ENCODE measurements at regions not wholly inside any gene's neighbourhood (a gene's known extent, or its start where the extent isn't known, plus 50 kb on each side); places are given as distances from the start of the nearest gene placed in this dataset.

GRCh38 chr5:20113931-20114330 lies 125.9 kb upstream of the CDH18 start:
- DNase-seq (ENCODE audit: low read depth), result no peak

- DNase-seq (ENCODE audit: low read depth), result no peak
Observed at GRCh38 chr5:20113031-20113715, 125.2 kb upstream of the CDH18 start.

DNA sequence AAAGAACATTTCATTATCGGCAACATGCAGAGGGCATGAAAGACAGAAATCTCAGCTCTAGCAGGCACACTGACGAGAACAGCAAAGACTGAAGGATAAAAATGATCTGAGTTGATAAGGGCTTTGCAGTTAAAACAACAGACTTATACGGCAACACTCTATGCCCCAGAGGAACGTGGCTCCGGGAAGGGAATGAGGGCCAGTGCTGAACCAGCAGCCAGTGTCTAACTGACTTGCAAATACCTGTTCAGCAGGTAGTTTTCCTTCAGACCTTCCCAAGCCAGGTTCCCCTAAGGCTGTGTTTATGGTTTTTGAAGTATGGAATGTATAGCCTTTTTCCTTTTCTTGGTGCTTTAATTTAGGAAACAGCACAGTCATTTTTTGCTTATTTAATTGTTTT lies 121.3 kb upstream of the CDH18 start:
- no peak for DNase-seq (ENCODE audit: low read depth)

GRCh38 chr5:20105915-20106314 lies 117.9 kb upstream of the CDH18 start:
- no peak for DNase-seq (ENCODE audit: low read depth)

GRCh38 chr5:20102293-20102692 lies 114.3 kb upstream of the CDH18 start:
- no peak for DNase-seq (ENCODE audit: low read depth)

DNA sequence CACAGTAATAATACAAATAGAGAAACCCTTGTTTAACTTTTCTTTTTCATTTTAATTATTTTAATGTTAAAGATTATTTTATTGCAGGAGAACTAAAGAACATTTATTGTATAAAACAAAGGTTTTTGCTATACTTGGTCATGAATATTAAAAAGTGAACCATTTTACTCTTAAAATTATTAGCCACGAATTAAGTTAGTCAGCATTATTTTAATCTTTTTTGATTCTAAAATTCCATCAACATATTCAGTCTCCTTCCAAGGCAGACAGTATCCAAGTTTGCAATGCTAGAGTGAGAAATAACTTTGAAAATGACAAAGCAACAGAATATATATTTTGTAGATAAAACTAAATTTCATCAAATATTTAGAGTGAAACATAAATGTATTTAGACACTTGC lies 110.7 kb upstream of the CDH18 start:
- no peak for DNase-seq (ENCODE audit: low read depth)

DNA sequence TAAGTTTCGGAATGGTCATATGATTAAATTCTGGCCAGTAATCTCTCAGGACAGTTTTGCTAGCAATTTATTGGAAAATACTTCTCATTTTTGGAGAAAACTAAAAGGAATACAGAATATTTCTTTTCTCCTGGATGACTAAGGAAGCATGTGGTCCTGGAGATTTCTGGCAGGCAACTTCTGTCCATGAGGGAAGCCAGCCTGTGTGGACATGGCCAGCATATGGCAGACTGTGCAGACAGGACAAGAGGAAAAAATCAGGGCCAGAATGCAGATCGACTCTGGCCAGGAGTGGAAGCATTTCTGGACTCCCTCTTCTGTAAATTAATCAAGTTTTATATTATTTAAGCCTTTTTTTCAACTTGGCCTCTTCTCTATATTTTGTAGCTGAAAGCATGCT lies 100.4 kb upstream of the CDH18 start:
- no peak for DNase-seq (ENCODE audit: low read depth)

- DNase-seq (ENCODE audit: low read depth), result no peak
Observed at GRCh38 chr5:20087299-20087698, 99.3 kb upstream of the CDH18 start.

GRCh38 chr5:20077186-20077585 lies 89.2 kb upstream of the CDH18 start:
- DNase-seq (ENCODE audit: low read depth), result no peak

- no peak for DNase-seq (ENCODE audit: low read depth)
Observed at GRCh38 chr5:20056933-20057332, 68.9 kb upstream of the CDH18 start.

DNA sequence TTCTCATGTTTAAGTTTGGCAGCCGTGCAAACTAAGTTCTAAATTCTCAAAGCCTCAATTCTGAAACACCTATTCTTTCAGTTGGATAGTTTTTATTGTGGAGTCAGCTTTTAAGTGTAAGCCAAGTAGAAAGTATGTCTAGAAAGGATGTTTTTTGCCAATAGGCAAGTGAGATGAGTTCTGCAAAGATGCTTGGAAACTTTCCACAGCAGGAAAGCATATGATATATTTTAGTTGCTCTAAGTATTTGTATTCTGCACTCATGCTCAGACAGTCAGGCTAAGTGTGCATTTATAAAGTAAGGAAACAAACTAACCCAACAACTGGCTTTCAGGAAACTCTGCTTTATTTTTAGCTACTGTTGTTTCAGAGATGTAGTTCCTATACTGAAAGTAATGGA lies 67.3 kb upstream of the CDH18 start:
- no peak for DNase-seq (ENCODE audit: low read depth)

DNA sequence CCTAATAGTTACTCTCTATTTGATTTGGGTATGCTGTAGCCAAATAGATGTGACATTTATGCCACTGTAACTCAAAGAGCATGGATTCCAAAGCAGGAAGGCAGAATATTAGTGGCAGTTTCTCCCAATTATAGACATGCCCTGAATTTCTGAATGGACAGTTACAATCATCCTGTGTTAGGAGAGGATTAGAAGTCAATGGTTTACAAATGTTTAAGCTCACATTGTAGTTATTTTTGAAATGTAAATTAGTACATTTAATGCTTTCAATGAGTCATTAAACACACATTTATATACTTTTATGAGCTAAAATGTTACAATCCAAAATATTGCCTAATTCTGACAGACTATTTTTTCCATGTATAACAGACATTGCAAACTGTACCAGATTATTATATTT lies 62.3 kb upstream of the CDH18 start:
- no peak for DNase-seq (ENCODE audit: low read depth)

GRCh38 chr5:20044460-20044859 lies 56.5 kb upstream of the CDH18 start:
- DNase-seq (ENCODE audit: low read depth), result no peak

- DNase-seq (ENCODE audit: low read depth), result no peak
Observed at GRCh38 chr5:20041326-20042274, 53.6 kb upstream of the CDH18 start.

DNA sequence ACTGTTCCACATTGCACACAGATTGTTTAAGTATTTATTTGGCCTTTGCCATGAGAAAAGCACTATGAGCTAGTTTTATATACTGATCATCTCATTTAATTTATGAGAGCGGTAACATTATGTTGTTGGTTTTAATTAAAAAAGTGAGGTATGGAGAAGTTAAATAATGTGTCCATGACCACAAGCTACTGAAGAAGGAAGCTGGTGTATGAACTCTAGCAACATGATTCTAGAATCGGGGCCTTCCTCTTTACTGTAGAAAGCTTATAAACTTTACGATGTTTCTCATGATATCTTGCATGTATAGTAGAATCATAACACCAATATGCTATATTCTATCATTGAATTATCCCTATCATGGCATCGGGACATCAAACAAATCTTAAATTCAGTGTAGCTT lies 52.9 kb upstream of the CDH18 start:
- DNase-seq (ENCODE audit: low read depth), result no peak

Data from forelimb muscle (tissue), 1 donor.